Lower leg skin (tissue), 4 donors: ENCODE measurements at regions not wholly inside any gene's neighbourhood (a gene's known extent, or its start where the extent isn't known, plus 50 kb on each side); places are given as distances from the start of the nearest gene placed in this dataset.
"Not testable (repeated sequence)": the region's sequence is repeated elsewhere in the genome, so short reads cannot be mapped to it uniquely, and the experiment has no call there.

ENCODE experiments used
- DNase-seq, 2 donors: peaks; one replicate each; pipeline ENCODE4 v3.0.0-alpha.2; 2019; ENCODE audit warnings: low spot score in 2 of 2
- H3K4me3 ChIP-seq: fragments of 200-600 bp; sonication (generic); 2 replicates; pipeline ENCODE4 v1.5.1; 2017; ENCODE audit warnings: mild to moderate bottlenecking, low read depth; ENCODE audit not compliant: poor library complexity, severe bottlenecking
- CTCF ChIP-seq, 3 donors: fragments of 450-650 bp; IDR thresholded peaks; one replicate each; pipeline ENCODE4 v1.5.1; 2016; ENCODE audit warnings: antibody characterized with exemption in 3 of 3, mild to moderate bottlenecking in 3 of 3, moderate library complexity in 2 of 3
- POLR2A ChIP-seq, 2 donors: fragments of 450-650 bp; IDR thresholded peaks; one replicate each; pipeline ENCODE4 v1.6.1; 2016 to 2017; ENCODE audit warnings: antibody characterized with exemption in 2 of 2, mild to moderate bottlenecking in 1 of 2, moderate library complexity in 1 of 2
- WGBS, 2 donors: methylation state at CpG; one replicate each; pipeline ENCODE4 v1.1.5; 2018; 5-methylcytosine and 5-hydroxymethylcytosine counted together
- intact Hi-C: fragments of 100-400 bp; cut with DNase I; formaldehyde crosslinking; loops from one replicate; pipeline ENCODE4 v1.15.0; 2023; ENCODE audit warnings: low total_unique reads

GRCh38 chr18:14221689-14222088 is 89.5 kb upstream of the ZNF519 start:
- TF ChIP-seq CTCF (IDR thresholded peaks at IDR 0.05), result no peak
- TF ChIP-seq POLR2A (IDR thresholded peaks at IDR 0.05), result no peak
- 93 to 96% methylated on average over 14 of the region's 14 CpGs for WGBS, 2 donors
- no peak overlapping the region for H3K4me3 ChIP-seq
- DNase-seq, result no peak
- intact Hi-C loops, result no loop called here

GRCh38 chr18:14215952-14216351 is 83.7 kb upstream of the ZNF519 start:
- intact Hi-C loops, DNase-seq: not testable (repeated sequence)

GRCh38 chr18:14203424-14203823 is 71.2 kb upstream of the ZNF519 start:
- DNase-seq, H3K4me3 ChIP-seq, intact Hi-C loops: not testable (repeated sequence)
- 83 to 86% methylated on average over 2 of the region's 2 CpGs for WGBS, 2 donors

More at GRCh38 chr18:14215952-14216351, 83.7 kb upstream of the ZNF519 start:
- not testable (repeated sequence) for H3K4me3 ChIP-seq

DNA sequence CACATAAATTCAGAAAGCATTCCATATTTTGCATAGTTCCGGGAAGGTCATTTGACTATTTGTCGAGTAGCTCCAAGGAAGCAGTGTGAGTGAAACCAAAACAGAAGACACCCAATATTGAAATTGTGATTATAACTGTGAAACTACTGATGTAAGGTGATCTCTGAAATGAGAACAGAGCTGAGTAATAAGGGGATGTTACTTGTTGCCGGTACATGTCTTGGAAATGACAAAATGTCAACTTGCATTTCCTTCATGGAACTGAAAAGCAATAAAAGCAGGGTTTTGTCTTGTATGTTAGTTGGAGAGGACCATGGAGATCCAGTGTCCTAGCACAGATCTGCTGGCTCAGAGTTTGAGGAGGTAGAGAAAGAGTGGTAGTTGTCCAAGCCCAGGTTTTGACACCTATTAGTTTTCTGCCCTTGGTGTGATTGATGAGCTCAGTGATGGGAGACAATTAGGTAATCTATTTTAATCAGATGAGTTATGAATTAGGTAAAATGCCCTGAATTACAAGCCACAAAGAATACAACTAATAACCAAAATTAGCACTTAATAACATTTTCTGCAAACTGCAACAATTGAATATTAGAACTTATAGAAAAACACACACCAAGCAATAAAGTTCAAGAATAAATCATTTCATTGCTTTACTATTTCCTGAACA is 58.7 kb upstream of the ZNF519 start:
- intact Hi-C loops, H3K4me3 ChIP-seq, DNase-seq: not testable (repeated sequence)
- 90 to 91% methylated on average over 3 of the region's 3 CpGs for WGBS, 2 donors

GRCh38 chr18:14189858-14190257 is 57.6 kb upstream of the ZNF519 start:
- DNase-seq, result no peak
- WGBS, 2 donors, result 19 to 20% methylated on average over 1 of the region's 1 CpG
- H3K4me3 ChIP-seq, result no peak overlapping the region
- TF ChIP-seq CTCF (IDR thresholded peaks at IDR 0.05) (no peak), POLR2A (IDR thresholded peaks at IDR 0.05) (no peak)
- intact Hi-C loops, result no loop called here

DNA sequence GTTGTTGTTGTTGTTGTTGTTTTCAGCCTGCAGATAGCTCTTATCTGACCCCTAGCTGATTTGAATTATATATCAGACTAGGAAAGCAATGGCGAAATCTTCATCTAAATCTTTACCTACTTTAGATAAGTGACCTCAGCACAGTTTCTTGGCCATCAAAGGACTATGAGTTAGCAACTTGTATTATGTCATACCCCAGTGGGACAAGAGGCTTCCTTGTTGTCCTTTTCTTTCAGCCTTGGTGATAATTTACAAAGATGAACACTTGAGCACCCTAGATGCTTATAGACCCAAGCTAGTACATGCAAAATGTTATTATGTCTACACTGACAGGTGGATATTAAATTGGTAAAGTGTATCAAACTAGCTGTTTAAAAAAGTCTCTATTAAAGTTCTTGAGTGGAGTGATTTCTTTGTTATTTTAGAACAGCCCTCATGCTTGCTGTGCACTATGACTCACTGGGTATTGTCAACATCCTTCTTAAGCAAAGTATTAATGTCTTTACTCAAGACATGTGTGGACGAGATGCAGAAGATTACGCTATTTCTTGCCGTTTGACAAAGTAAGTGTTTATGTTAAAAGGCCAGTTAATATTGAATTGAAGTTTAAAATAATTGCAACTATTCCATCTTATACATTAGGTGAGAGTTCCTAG is 56.6 kb upstream of the ZNF519 start:
- H3K4me3 ChIP-seq, intact Hi-C loops, DNase-seq: not testable (repeated sequence)
- WGBS, 2 donors, result 69 to 80% methylated on average over 4 of the region's 4 CpGs
